Stimulated activated memory B cell treated with anti-CD40 and anti-IgM and Interleukin-4, amounts not matched to agents 10 μg/mL and 1 μg/mL and 100 μg/mL, for 72 hours (primary cell): ENCODE measurements at regions not wholly inside any gene's neighbourhood (a gene's known extent, or its start where the extent isn't known, plus 50 kb on each side); places are given as distances from the start of the nearest gene placed in this dataset.
"Not testable (repeated sequence)": the region's sequence is repeated elsewhere in the genome, so short reads cannot be mapped to it uniquely, and the experiment has no call there.

Experiments used
- ATAC-seq: fragments of 150-1000 bp; cut with Tn5 transposase; 2 replicates; pipeline ENCODE4 v1.10.0; 2021
- H3K27ac Mint-ChIP-seq: one replicate; pipeline ENCODE4 v1.8.0; 2022; ENCODE audit warnings: mild to moderate bottlenecking, mixed read lengths
- H3K27me3 Mint-ChIP-seq: one replicate; pipeline ENCODE4 v1.8.0; 2022; ENCODE audit warnings: mixed read lengths
- H3K36me3 Mint-ChIP-seq: one replicate; pipeline ENCODE4 v1.8.0; 2022; ENCODE audit warnings: mixed read lengths
- H3K4me1 Mint-ChIP-seq: one replicate; pipeline ENCODE4 v1.8.0; 2022; ENCODE audit warnings: mixed read lengths
- H3K4me3 Mint-ChIP-seq: one replicate; pipeline ENCODE4 v1.8.0; 2022; ENCODE audit warnings: mild to moderate bottlenecking, moderate library complexity, mixed read lengths
- H3K9me3 Mint-ChIP-seq: one replicate; pipeline ENCODE4 v1.8.0; 2022; ENCODE audit warnings: mixed read lengths

- H3K9me3 Mint-ChIP-seq, H3K36me3 Mint-ChIP-seq, H3K4me1 Mint-ChIP-seq, H3K27me3 Mint-ChIP-seq, H3K4me3 Mint-ChIP-seq, ATAC-seq, H3K27ac Mint-ChIP-seq: not testable (repeated sequence)
These were observed 153.6 kb upstream of the EFCAB3 start for GRCh38 chr17:62226610-62227240.

GRCh38 chr17:62223585-62223984 lies 156.8 kb upstream of the EFCAB3 start:
- not testable (repeated sequence) for H3K4me1 Mint-ChIP-seq, H3K36me3 Mint-ChIP-seq, H3K27ac Mint-ChIP-seq, H3K27me3 Mint-ChIP-seq, H3K4me3 Mint-ChIP-seq, ATAC-seq, H3K9me3 Mint-ChIP-seq

GRCh38 chr17:62219221-62219899 lies 154.3 kb upstream of the MED13 start:
- Mint-ChIP-seq H3K4me1 (no peaks in the 10 kb centered on the region), H3K9me3 (peaks cover 8% of the 10 kb centered on the region), H3K36me3 (no peaks in the 10 kb centered on the region), H3K27me3 (peaks cover 8% of the 10 kb centered on the region), H3K27ac (no peak overlapping the region), H3K4me3 (no peak overlapping the region)
- no peak for ATAC-seq

DNA sequence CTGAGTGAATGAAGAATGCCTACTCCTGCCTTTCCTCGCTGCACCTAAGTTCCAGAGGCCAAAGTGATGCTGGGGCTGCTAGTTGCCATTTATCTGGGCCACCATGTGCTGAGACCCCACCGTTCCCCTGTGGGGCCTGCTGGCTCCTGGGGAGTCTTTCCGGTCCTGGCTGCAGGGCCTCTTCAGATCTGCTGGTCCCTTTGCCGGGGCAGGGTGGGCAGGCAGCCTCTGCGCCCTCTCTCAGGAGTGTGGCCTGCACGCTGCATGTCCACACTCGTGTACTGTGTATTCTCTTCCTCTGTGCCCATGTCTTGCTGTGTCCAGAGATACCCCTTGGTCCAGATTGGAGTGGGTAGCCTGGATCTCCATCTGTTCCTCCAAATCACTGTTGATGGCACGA lies 151.8 kb upstream of the MED13 start:
- no peaks in the 10 kb centered on the region for H3K36me3 Mint-ChIP-seq
- peaks cover 7% of the 10 kb centered on the region for H3K9me3 Mint-ChIP-seq
- no peak overlapping the region for H3K27ac Mint-ChIP-seq
- no peak for ATAC-seq
- H3K4me1 Mint-ChIP-seq = no peaks in the 10 kb centered on the region
- H3K4me3 Mint-ChIP-seq = no peak overlapping the region
- peaks cover 22% of the 10 kb centered on the region for H3K27me3 Mint-ChIP-seq

- H3K9me3 Mint-ChIP-seq, H3K36me3 Mint-ChIP-seq, H3K4me1 Mint-ChIP-seq, H3K4me3 Mint-ChIP-seq, ATAC-seq, H3K27ac Mint-ChIP-seq: not testable (repeated sequence)
- peaks cover 22% of the 10 kb centered on the region for H3K27me3 Mint-ChIP-seq
These were observed 150.8 kb upstream of the MED13 start for GRCh38 chr17:62215891-62216290.

DNA sequence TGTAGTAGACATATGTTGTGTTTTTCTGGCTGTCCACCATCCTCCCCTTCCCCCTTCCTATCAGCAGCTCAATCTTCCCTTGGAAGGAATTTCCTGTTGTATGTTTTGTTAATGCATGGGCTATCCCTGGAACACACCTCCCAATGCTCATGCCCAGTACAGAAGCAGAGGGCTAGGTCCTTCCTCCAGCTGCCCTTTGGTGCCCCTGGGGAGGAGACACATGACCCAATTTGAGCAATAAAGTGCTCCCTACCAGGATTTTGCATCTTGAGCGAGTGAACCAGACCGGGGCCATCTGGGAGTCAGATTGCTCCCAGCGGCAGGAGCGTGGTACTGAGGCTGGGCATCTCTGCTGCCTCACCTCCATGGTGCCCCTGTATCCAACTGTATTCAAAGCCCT lies 141.5 kb upstream of the MED13 start:
- Mint-ChIP-seq H3K9me3 (peaks cover 3% of the 10 kb centered on the region), H3K4me3 (no peak overlapping the region), H3K36me3 (no peaks in the 10 kb centered on the region), H3K27me3 (no peaks in the 10 kb centered on the region), H3K4me1 (no peaks in the 10 kb centered on the region), H3K27ac (no peak overlapping the region)
- no peak for ATAC-seq

GRCh38 chr17:62197156-62197555 lies 132.1 kb upstream of the MED13 start:
- H3K27ac Mint-ChIP-seq, H3K4me3 Mint-ChIP-seq, H3K9me3 Mint-ChIP-seq, ATAC-seq, H3K36me3 Mint-ChIP-seq, H3K4me1 Mint-ChIP-seq: not testable (repeated sequence)
- peaks cover 18% of the 10 kb centered on the region for H3K27me3 Mint-ChIP-seq

GRCh38 chr17:62196587-62196986 lies 131.5 kb upstream of the MED13 start:
- not testable (repeated sequence) for H3K27ac Mint-ChIP-seq, H3K4me3 Mint-ChIP-seq, H3K36me3 Mint-ChIP-seq, H3K4me1 Mint-ChIP-seq, ATAC-seq, H3K9me3 Mint-ChIP-seq
- peaks cover 18% of the 10 kb centered on the region for H3K27me3 Mint-ChIP-seq

DNA sequence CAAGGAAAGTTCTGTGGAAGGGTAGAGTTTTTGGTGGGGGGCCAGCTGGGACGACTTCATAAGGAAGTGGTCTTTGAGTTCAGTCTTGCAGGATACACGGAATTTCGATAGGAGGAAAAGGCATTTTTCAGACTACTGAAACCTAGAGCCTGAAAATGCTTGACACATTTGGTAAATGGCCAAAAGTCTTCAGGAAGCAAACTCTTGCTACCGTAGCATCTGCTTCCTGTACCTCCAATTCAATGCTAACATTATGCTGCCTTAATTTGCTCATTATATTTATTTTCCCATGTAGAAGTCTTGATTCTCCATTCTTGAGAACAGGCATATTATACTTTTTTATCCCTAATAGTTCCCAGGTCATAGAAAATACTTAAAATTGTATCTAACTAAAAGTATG lies 129.3 kb upstream of the MED13 start:
- Mint-ChIP-seq H3K36me3 (no peaks in the 10 kb centered on the region), H3K4me1 (no peaks in the 10 kb centered on the region), H3K27ac (no peak overlapping the region), H3K9me3 (peaks cover 4% of the 10 kb centered on the region), H3K4me3 (no peak overlapping the region), H3K27me3 (peaks cover 18% of the 10 kb centered on the region)
- ATAC-seq = no peak

- H3K4me1 Mint-ChIP-seq = no peaks in the 10 kb centered on the region
- peaks cover 4% of the 10 kb centered on the region for H3K9me3 Mint-ChIP-seq
- H3K27ac Mint-ChIP-seq = no peak overlapping the region
These were observed 128.2 kb upstream of the MED13 start for GRCh38 chr17:62193249-62193648.

DNA sequence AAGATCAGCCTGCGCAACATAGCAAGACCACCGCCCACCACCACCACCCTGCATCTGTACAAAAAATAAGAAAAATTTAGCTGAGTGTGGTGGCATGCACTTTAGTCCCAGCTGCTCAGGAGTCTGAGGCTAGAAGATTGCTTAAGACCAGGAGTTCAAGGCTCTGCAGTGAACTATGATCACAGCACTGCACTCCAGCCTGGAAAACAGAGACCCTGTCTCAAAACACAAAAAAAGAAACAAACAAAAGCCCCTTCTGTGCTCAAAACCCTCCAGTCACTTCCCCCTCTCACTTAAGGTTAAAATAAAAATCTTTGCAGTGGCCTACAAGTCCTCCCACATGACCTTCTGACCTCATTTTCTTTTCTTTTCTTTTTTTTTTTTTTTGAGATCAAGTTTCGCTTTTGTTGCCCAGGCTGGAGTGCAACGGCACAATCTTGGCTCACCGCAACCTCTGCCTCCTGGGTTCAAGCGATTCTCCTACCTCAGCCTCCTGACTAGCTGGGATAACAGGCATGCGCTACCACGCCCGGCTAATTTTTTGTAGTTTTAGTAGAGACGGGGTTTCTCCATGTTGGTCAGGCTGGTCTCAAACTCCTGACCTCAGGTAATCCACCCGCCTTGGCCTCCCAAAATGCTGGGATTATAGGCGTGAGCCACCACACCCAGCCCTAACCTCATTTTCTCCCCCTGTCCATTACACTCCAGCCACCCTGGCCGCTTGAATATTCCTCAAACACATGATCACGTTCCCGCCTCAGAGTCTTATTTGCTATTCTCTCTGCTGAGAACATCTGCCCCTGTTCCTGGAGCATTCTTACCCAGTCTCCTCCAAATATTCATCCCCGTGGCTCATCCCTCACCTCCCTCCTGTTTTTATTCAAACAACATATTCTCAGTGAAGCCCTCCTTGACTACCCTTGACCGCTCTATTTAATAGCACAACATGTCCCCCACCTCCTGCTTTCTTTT lies 126.6 kb upstream of the MED13 start:
- H3K36me3 Mint-ChIP-seq = no peaks in the 10 kb centered on the region
- no peaks in the 10 kb centered on the region for H3K4me1 Mint-ChIP-seq
- no peak overlapping the region for H3K4me3 Mint-ChIP-seq
- ATAC-seq = peak; percentile 27
- H3K27ac Mint-ChIP-seq = no peak overlapping the region
- peaks cover 4% of the 10 kb centered on the region for H3K9me3 Mint-ChIP-seq
- peaks cover 34% of the 10 kb centered on the region for H3K27me3 Mint-ChIP-seq

More at GRCh38 chr17:62193249-62193648, 128.2 kb upstream of the MED13 start:
- ATAC-seq = no peak
- Mint-ChIP-seq H3K27me3 (peaks cover 18% of the 10 kb centered on the region), H3K36me3 (no peaks in the 10 kb centered on the region), H3K4me3 (no peak overlapping the region)

- Mint-ChIP-seq H3K4me3 (no peak overlapping the region), H3K27ac (no peak overlapping the region), H3K36me3 (no peaks in the 10 kb centered on the region), H3K4me1 (no peaks in the 10 kb centered on the region), H3K9me3 (no peaks in the 10 kb centered on the region), H3K27me3 (peaks cover 23% of the 10 kb centered on the region)
- no peak for ATAC-seq
These were observed 124.3 kb upstream of the MED13 start for GRCh38 chr17:62189377-62189776.

DNA sequence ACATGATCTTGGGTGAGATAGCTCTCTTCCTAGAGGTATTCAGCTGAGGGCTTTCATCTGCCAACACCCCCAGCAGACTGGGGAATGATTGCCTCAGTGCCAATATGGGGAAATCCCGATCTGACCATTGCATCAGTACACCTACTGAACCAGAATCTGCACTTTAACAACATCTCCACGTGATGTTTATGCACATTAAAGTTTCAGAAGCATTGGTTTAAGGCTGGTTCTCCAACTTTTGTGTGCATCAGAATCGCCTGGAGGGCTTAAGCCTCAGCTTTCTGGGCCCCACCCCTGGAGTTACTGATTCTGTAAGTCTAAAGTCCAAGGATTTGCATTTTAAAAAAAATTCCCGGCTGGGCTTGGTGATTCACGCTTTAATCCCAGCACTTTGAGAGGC lies 123.6 kb upstream of the MED13 start:
- ATAC-seq = no peak
- no peak overlapping the region for H3K4me3 Mint-ChIP-seq
- H3K27me3 Mint-ChIP-seq = peaks cover 17% of the 10 kb centered on the region
- H3K9me3 Mint-ChIP-seq = no peaks in the 10 kb centered on the region
- H3K27ac Mint-ChIP-seq = no peak overlapping the region
- no peaks in the 10 kb centered on the region for H3K36me3 Mint-ChIP-seq
- no peaks in the 10 kb centered on the region for H3K4me1 Mint-ChIP-seq

- Mint-ChIP-seq H3K4me3 (no peak overlapping the region), H3K27ac (no peak overlapping the region), H3K4me1 (no peaks in the 10 kb centered on the region)
These were observed 122.6 kb upstream of the MED13 start for GRCh38 chr17:62187681-62188080.

DNA sequence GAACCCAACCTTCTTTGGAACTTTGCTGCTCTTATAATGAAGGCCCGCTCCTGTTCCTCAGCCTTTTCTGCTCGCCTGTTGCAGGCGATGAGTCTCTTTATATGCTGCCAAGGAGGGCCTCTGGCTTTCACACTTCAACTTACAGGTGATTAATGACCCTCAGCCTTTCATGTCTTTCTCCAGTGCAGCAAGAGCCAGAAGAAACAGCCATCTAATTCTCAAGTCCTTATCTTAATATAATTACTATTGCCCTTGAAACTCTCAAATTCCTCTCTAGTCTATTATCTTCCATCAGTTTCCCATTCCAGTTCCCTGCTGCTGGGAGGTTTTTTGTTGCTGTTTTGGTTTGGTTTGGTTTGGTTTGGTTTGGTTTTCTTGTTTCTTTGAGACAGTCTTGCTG lies 121.8 kb upstream of the MED13 start:
- H3K4me1 Mint-ChIP-seq = no peaks in the 10 kb centered on the region
- ATAC-seq = no peak
- peaks cover 16% of the 10 kb centered on the region for H3K27me3 Mint-ChIP-seq
- no peak overlapping the region for H3K4me3 Mint-ChIP-seq
- H3K36me3 Mint-ChIP-seq = no peaks in the 10 kb centered on the region
- H3K27ac Mint-ChIP-seq = no peak overlapping the region
- no peaks in the 10 kb centered on the region for H3K9me3 Mint-ChIP-seq

More at GRCh38 chr17:62187681-62188080, 122.6 kb upstream of the MED13 start:
- Mint-ChIP-seq H3K36me3 (no peaks in the 10 kb centered on the region), H3K9me3 (no peaks in the 10 kb centered on the region), H3K27me3 (peaks cover 16% of the 10 kb centered on the region)
- ATAC-seq = no peak
